Left renal cortex interstitium (tissue), 4 donors: ENCODE measurements at regions not wholly inside any gene's neighbourhood (a gene's known extent, or its start where the extent isn't known, plus 50 kb on each side); places are given as distances from the start of the nearest gene placed in this dataset.
A peak's percentile ranks its signal among the peaks of the same experiment; 100 is the strongest.
"Not testable (repeated sequence)": the region's sequence is repeated elsewhere in the genome, so short reads cannot be mapped to it uniquely, and the experiment has no call there.

Experiments used
- DNase-seq, 4 donors: peaks; one replicate each; pipeline ENCODE4 v3.0.0-alpha.2; 2013; ENCODE audit warnings: low read depth in 4 of 4, low spot score in 2 of 4, missing footprints in 1 of 4

DNA sequence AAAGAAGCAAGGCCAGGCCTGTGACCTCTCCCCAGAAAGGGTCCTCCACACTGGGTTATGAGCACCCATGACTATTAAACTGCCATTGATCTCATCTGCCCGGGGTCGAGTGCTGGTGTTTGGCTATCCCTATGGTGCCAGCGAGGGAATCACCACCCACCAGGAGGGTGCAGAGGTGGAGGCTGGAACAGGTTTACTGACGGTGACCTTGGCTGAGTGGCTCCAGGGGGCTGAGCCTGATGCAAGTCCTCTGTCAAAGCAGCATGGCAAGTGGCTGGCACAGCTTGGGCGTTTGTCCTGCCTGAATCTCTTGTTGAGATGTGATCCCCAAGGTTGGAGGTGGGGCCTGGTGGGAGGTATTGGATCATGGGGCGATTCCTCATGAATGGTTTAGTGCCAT lies 196.4 kb upstream of the HDAC4 start:
- DNase-seq = no peak

DNA sequence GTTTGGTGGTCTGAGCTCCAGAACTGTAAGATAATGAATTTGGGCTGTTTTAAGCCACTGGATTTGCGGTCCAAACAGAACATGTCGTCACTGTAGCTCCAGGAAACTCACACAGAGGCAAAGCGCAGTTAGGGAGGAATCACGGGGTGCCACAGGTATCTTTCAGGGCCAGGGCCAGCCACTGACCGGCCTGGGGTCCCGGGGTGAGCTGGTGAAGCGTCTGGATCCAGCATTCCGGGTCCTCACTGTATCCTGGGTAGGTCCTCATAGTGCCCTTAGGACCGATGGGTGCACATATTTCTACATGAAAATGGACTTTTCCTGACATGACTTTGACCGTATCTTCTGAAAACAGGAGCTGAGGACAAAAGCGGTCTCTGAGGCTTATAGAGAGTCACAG lies 196.0 kb upstream of the HDAC4 start:
- no peak for DNase-seq

DNA sequence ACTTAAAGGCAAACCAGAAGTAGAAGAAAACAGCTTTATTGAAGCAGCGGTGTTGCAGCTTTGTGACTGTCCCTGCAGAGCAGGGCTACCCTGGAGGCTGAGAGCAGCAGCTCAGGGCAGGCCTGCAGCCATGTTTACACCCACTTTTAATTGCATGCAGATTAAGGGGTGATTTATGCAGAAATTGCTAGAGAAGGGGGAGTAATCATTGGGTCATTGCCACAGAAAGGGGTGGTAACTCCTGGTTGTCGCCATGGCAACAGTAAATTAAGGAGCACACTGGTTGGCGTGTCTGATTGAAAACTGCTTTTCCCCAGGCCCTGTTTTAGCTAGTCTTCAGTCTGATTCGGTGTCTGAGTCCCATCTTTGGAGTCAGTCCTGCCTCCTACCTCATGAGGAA lies 195.4 kb upstream of the HDAC4 start:
- peak in 1 of 4 donors; percentile 31 for DNase-seq

DNA sequence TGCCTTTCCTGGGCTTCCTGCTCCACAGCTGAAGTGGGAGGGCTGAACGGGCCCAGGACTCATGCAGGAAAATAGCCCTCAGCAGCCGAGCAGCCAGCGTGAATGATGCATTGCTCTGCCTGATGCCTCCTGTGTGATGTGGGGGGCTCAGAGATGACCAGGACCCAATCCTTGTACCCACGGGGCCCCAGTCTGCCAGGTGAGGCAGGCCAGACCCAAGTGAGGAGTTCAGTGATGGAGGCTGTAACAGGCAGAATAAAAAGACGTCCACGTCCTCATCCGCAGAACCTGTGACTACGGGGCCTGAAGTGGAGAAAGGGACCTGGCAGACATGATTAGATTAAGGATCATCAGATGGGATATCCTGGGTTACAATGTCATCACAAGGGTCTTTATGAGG lies 194.9 kb upstream of the HDAC4 start:
- no peak for DNase-seq

DNA sequence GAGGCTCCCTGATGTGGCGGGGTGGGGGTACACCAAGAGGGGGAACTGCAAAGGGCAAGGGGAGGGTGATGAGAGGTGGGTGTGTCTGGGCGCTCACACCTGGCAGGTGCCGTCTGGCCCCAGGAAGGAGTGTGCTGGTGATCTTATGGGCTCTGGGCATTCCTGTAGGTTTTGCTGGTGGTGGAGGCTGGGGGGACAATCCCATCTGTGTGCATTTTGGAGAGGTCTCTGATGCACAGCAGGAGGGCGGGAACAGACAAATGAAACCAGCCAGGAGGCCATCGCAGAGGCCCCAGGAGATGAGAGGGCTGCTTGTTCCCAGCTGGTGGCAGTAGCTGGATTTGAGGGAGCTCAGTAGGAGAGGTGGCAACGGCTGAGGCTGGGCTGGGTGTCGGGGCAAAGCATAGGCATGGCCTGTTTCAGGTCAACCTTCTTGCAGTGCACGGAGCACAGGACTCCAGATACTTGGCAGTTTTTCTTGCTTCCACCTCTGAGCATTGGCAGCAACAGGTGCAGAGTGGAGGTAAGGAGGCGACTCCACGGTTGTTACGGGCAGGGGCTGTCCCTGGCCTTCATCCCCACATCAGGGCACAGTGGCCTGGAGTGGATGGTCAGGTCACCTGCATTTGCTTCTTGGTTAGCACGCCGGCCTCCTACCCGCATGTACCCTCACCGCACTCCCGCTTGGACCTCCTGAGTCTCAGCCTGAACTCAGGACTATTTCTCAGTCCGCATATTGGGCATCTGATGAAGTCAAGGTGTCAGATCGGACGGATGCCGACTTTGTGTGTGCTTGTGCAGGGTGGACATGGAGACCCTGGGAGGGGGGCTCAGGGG lies 194.2 kb upstream of the HDAC4 start:
- DNase-seq = no peak

DNA sequence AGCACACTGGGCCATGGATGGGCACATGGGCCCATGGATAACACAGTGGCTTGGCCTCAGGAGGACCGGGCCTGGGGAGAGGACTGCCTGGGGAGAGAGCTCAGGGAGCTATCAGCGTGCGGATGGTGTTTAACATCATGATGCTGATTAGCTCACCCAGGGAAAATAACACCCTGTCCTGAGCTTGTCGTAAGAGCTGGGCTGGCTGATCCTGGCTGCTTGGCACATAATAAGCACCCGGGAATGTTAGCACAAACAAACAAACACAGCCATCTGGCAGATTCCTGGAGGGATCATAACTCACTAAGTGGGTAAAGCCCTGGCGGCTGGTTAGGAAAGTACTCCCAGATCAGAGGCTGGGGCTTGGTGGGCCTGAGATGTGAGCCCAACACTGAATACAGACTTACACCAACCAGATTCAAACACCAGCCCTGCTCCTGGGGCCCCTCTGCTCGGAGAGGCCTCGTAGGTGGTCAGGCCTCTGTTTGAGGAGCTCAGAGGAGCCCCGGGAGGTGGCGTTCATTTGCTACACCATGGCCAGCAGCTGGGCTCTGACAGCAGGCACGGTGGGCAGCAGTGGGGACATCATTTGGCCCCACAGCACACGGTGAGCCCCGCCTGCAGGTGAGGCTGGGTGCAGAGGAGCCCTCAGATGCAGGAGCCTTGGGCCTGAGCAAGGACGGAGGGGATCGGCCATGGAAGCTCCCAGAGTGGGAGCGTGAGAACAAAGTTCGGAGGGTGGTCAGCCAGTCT lies 193.4 kb upstream of the HDAC4 start:
- DNase-seq = no peak

DNA sequence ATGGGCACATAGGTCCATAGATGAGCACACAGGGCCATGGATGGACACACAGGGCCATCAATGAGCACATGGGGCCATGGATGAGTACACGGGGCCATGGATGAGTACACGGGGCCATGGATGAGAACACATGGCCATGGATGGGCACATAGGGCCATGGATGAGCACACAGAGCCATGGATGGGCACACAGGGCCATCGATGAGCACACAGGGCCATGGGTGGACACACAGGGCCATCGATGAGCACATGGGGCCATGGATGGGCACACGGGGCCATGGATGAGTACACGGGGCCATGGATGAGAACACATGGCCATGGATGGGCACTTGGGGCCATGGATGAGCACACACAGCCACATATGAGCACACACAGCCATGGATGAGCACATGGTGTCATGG lies 192.6 kb upstream of the HDAC4 start:
- no peak for DNase-seq

DNA sequence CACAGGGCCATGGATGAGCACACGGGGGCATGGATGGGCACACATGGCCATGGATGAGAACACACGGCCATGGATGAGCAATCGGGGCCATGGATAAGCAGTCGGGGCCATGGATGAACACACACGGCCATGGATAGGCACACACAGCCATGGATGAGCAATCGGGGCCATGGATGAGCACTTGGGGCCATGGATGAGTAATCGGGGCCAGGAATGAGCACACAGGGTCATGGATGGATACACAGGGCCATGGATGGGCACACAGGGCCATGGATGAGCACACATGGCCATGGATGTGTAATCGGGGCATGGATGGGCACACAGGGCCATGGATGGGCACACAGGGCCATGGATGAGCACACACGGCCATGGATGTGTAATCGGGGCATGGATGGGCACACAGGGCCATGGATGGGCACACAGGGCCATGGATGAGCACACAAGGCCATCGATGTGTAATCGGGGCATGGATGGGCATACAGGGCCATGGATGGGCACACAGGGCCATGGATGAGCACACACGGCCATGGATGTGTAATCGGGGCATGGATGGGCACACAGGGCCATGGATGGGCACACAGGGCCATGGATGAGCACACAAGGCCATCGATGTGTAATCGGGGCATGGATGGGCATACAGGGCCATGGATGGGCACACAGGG lies 191.9 kb upstream of the HDAC4 start:
- not testable (repeated sequence) for DNase-seq

DNA sequence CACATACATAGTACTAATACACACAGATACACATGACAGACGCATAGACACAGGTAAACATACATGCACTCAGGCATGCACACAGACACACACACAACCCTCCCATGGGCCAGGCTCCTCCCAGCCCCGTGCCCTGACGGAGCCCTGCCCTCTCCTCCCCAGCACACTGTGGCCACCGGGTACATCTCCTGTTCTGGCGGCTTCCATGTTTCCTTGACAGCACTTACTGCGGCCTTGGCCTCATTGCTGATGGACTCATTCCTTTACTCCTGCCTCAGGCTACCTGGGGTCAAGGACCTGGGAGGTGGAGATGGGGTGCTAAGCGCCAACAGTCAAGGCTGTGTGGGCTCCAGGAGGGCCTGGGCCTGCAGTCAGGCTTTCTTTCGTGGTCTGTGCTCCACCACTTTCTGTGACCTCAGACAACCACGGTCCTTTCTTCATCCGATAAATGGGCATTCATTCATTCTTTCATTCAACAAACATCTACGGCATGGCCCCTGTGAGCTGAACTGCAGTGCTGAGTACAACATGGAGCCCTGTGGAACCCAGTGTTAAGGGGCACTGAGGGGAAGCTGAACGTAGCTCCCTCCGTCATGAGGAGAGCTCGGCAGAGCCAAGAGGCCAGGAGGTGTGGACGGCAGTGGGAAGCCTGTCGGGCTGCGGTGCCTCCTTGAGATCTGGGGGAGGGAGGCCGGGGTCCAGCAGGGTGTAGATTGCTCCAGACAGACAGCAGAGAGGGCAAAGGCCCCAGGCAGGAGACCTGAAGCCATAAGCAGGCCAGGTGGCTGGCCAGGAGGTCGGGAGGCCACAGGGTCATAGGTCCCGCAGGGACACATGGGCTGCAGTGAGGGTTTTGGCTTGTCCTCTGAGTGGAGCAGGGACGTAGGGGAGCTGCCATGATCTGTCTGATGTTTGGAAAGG lies 190.4 kb upstream of the HDAC4 start:
- no peak for DNase-seq

DNA sequence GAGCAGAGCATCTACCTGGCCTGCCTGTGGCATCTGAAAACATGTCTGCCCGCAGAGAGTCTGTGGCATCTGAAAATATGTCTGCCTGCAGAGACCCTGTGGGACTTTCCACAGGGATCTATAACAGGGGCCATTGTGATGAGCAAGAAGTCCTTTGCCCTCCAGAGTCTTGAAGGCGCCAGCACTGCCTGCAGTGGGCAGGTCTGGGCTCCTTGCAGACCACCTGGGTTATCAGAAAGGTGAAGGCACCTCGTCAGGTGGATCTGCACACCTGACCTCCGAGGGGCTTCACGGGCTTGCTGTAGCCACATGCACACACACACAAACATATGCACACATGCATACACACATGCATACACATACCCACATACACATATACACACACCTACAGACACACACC lies 189.5 kb upstream of the HDAC4 start:
- DNase-seq = no peak

DNA sequence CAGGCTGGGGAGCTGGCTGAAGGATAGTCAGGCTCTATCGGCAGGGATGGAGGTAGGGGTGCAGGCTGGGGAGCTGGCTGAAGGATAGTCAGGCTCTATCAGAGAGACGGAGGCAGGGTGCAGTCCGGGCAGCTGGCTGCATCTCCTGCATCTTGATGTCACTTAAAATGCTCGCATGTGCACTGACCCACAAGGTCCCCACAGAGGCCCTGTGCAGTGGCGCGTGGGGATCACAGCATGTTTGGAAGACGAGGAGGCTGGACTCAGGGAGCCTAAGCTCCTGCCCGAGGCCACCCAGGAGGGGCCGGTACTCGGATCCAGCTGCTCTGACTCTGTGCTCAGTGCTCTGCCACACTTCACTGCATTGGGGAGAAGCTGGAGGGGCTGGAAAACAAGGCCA lies 189.0 kb upstream of the HDAC4 start:
- DNase-seq = no peak

DNA sequence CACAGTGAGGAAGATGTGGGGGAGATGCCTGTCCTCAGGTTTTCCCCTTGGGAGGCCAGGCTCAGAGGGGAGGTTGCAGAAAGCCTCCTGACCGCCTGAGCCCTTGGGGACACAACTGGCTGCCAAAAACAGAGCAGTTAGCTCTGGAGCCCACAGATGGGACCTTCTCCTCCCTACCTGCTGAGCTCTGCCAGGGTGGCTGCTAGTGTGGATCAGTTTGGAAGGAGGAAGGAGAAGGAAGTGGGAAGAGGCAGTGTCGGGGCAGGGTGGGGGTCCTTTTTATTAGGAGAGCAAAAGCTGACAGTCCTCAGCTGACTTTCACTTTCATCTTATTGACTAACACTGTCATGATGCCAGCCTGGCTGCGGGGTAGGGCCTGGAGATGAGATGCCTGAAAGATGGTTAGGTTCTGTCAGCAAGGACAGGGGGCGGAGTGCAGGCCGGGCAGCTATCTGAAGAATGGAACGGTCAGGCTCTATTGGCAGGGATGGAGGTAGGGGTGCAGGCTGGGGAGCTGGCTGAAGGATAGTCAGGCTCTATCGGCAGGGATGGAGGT lies 188.5 kb upstream of the HDAC4 start:
- DNase-seq = no peak

DNA sequence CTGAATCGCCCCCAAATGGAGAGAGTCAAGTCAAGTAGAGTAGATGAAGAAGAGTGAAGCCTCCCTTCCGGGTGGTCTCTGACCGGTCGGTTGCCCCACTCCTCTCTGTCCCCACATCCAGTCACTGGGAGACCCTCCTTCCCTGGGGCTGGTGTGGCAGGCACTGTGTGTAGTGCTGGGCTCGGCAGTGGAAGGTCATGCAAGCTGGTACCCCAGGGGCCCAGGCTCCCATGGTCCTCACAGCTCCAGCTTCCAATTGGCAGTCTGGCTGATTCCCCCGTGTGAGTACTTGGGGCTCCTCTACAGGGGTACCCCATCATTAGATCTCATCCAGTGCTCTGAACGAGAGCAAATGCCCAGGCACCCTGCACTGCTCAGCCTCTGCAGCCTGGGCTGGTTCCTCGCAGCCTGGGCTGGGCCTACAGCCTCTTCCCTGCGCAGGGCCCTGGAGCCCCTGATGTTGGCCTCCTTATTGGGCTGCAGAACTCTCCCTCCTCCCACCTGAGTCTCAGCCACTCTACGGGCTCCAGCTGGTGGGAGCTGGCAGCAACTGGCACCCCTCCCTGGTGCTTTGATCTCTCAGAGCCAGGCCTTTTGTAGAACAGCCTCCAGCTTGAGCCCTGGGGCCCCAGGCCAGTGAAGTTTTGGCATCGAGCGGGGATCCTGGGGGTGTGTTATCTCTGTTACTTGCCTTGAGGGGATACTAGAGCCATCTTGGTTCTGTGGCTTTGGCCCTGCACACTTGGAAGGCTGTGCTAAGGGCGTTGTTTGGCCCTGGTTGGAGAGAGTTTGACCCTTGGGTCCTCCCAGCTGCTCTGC lies 187.8 kb upstream of the HDAC4 start:
- DNase-seq = no peak

DNA sequence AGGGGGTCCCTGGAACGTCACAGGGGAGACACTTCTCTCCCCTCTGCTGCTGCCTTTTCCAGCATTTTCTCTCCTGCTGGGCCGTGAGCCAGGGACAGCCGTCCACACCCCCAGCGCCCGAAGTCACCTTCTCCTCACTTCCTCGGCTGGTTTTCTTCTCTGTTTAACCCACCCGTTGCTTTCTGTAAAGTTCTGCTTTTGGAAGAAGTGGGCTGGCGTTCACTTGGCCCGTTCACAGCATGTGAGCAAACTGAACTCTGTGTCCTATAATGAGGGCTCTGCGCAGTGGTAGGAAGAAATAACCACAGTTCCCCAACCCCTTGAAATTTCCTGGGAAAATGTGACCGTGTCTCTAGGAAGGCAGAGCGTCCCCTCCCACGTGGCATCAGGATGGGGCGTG lies 187.0 kb upstream of the HDAC4 start:
- no peak for DNase-seq

DNA sequence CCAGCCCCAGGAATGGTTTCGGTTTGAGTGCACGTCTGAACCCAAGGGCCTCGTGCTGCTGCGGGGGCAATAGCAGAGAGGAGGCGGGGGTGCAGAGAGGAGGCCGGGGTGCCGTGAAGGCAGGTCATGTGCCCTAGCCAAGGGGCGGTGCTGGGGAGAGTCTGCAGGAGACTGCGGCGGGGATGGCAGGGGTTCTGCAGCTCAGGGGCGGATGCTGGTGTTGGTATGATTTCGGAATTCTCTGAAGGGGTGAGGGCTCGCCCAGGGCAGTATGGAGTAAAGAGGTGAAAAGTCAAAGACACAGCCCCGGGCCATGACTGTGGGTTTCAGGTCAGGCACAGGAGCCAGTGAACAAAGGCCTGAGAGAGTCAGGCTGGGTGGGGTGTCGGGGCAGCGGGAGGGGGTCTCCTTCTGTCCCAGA lies 186.5 kb upstream of the HDAC4 start:
- no peak for DNase-seq

DNA sequence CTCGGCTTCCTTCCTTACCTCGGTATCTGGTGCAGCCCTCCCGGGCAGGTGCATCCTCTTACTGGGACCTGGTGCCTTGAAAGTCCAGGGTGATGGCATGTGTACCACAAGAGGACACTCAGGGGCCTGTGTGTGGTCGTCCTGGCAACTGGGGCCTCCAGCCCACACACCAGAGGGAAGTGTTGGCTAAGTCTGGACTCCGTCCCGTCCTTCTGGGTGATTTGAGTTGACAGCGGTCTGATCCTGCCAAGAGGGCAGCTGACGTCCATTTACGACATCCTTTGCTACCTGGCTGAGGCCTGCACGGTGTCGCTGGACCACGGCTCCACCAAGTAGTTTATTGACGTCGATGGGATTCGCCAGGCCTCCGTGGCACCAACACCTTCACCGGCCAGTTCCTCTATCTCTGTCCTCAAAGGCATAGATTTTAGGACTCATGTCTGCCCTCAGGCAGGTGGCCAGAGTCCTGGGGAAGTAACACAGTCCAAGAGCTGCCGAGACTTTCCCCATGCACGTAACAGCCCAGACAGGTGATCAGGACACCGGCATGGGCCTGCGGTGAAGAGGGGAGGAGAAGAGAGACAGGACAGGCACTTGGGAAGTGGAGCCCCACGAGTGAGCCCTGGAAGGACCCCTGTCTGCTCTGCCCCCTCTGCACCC lies 186.0 kb upstream of the HDAC4 start:
- DNase-seq = no peak

DNA sequence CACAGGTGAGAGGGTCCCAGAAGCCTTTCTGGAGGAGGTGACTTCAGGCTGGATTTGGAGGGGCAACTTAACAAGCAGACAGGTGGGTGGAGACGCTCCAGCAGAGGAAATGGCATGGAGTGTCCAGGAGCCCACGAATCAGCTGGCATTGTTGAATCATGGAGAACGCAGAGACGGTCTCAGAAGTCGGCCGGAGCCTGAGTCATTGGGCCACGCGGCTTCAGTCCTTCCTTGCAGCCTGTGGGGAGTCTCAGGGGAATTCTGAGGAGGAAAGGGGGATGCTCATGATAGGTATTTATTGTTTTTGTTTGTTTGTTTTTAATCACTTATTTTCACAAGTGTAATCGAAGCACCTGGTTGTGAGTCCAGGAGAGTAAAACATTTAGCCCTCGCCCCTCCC lies 184.6 kb upstream of the HDAC4 start:
- DNase-seq = no peak

DNA sequence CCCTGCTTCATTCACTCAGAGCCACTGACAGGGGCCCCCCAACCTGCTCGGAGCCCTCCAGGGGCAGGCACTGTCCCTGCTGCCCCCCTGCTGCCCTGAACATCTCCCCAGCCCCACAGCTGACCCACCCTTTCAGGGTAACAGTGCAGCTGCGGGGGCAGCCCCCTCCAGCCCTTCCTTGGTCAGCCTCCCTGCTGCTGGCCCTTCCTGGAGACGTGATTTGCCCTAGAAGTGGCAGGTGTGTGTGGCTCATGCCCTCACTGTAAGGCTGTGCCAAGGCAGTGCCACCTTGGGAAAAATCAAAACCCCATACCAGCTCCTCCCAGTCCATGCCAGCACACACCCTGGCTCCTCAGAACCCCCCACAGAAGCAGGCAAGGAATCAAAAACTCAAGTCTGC lies 184.2 kb upstream of the HDAC4 start:
- no peak for DNase-seq
